ENCODE measurements at regions not wholly inside any gene's neighbourhood (a gene's known extent, or its start where the extent isn't known, plus 50 kb on each side); places are given as distances from the start of the nearest gene placed in this dataset.

GRCh38 chr5:3277590-3278196 lies 317.9 kb upstream of the IRX1 start:
- Histone ChIP-seq H3K4me1 (no peaks in the 10 kb centered on the region), H3K36me3 (no peaks in the 10 kb centered on the region), H3K9me3 (no peaks in the 10 kb centered on the region), H3K27me3 (no peaks in the 10 kb centered on the region), H3K27ac (no peak overlapping the region), H3K4me3 (no peak overlapping the region)
- TF ChIP-seq, protein P1, sequence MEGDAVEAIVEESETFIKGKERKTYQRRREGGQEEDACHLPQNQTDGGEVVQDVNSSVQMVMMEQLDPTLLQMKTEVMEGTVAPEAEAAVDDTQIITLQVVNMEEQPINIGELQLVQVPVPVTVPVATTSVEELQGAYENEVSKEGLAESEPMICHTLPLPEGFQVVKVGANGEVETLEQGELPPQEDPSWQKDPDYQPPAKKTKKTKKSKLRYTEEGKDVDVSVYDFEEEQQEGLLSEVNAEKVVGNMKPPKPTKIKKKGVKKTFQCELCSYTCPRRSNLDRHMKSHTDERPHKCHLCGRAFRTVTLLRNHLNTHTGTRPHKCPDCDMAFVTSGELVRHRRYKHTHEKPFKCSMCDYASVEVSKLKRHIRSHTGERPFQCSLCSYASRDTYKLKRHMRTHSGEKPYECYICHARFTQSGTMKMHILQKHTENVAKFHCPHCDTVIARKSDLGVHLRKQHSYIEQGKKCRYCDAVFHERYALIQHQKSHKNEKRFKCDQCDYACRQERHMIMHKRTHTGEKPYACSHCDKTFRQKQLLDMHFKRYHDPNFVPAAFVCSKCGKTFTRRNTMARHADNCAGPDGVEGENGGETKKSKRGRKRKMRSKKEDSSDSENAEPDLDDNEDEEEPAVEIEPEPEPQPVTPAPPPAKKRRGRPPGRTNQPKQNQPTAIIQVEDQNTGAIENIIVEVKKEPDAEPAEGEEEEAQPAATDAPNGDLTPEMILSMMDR (IDR thresholded peaks at IDR 0.05), result no peak
- TF ChIP-seq POLR2A (IDR thresholded peaks at IDR 0.05), result no peak
- intact Hi-C loops (cut with DNase I; ENCODE audit: low total_unique reads), result no loop called here
- no peak for DNase-seq

DNA sequence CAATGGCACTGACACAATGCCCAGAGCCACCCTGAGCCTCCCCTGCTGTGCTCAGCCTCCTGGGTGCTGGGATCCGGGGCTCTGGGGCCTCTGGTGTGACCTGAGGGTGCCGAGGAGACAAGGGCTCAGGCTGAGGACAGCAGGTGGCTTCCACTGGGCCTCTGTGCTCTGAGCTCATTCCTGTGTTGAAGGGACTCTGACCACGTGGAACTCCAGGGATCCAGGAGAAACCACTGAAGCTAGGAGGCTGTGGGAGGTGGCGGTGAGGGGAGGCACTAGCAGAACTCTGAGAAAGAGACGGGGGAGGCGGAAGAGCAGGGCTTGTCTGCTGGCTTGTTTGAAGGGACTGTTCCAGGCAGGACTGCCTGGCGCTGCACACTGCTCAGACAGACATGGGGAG lies 318.7 kb upstream of the IRX1 start:
- DNase-seq, result no peak
- Histone ChIP-seq H3K4me3 (no peak overlapping the region), H3K36me3 (no peaks in the 10 kb centered on the region), H3K4me1 (no peaks in the 10 kb centered on the region), H3K27me3 (no peaks in the 10 kb centered on the region), H3K9me3 (no peaks in the 10 kb centered on the region), H3K27ac (no peak overlapping the region)
- TF ChIP-seq, protein P1 (IDR thresholded peaks at IDR 0.05), result no peak
- TF ChIP-seq POLR2A (IDR thresholded peaks at IDR 0.05), result no peak
- intact Hi-C loops (cut with DNase I; ENCODE audit: low total_unique reads), result no loop called here

DNA sequence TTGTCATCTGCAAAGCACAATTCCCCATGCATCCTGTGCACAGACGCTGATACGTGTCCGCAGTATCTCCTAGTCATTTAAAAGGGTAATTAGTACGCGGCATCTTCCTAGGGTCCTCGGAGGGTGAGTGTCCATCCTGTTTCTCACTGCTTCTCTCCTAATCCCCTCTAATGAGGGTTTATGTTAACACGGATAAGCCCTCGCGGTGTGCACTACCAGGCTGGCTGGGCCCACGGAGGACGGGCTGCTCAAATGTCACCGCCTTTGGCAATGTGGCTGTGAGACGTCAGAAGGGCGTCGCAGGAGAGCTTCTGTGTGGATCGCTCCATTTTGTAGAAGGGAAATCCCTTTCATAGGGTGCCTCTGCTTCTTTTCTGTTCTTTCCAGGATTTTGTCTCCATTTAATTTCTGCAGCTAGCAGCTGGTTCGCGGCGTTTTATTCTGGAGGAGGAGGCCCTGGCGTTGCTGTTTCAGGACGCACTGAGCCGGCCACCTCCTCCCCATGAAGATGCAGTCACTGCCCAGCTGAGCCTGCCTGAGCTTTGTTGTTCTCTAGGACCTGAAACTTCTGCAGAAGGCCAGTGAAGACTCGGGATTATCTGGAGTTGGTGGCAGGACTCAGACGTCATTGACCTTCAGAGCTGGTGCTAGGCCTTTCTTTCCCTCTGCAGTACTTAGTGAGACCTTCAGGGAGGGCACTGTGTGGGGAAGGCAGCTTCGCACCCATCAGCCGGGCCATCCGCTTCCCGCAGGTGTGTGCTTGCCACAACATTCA lies 326.1 kb upstream of the IRX1 start:
- Histone ChIP-seq H3K4me1 (no peaks in the 10 kb centered on the region), H3K4me3 (no peak overlapping the region), H3K9me3 (no peaks in the 10 kb centered on the region), H3K27ac (no peak overlapping the region), H3K27me3 (no peaks in the 10 kb centered on the region), H3K36me3 (no peaks in the 10 kb centered on the region)
- no peak for TF ChIP-seq POLR2A (IDR thresholded peaks at IDR 0.05)
- TF ChIP-seq, protein P1 (IDR thresholded peaks at IDR 0.05), result no peak
- intact Hi-C loops (cut with DNase I; ENCODE audit: low total_unique reads), result no loop called here
- DNase-seq, result no peak

GRCh38 chr5:3268760-3269330 lies 326.8 kb upstream of the IRX1 start:
- TF ChIP-seq, protein P1 (IDR thresholded peaks at IDR 0.05), result no peak
- TF ChIP-seq POLR2A (IDR thresholded peaks at IDR 0.05), result no peak
- intact Hi-C loops (cut with DNase I; ENCODE audit: low total_unique reads), result no loop called here

GRCh38 chr5:3266861-3267260 lies 328.8 kb upstream of the IRX1 start:
- Histone ChIP-seq H3K4me3 (no peak overlapping the region), H3K4me1 (no peaks in the 10 kb centered on the region), H3K27me3 (no peaks in the 10 kb centered on the region), H3K27ac (no peak overlapping the region), H3K9me3 (no peaks in the 10 kb centered on the region), H3K36me3 (no peaks in the 10 kb centered on the region)
- intact Hi-C loops (cut with DNase I; ENCODE audit: low total_unique reads), result no loop called here
- TF ChIP-seq, protein P1 (IDR thresholded peaks at IDR 0.05), result no peak
- no peak for TF ChIP-seq POLR2A (IDR thresholded peaks at IDR 0.05)
- DNase-seq, result no peak

More at GRCh38 chr5:3268760-3269330, 326.8 kb upstream of the IRX1 start:
- Histone ChIP-seq H3K4me1 (no peaks in the 10 kb centered on the region), H3K27ac (no peak overlapping the region), H3K36me3 (no peaks in the 10 kb centered on the region), H3K9me3 (no peaks in the 10 kb centered on the region), H3K27me3 (no peaks in the 10 kb centered on the region), H3K4me3 (no peak overlapping the region)
- no peak for DNase-seq
